Left lung (tissue), 4 donors: ENCODE measurements at regions not wholly inside any gene's neighbourhood (a gene's known extent, or its start where the extent isn't known, plus 50 kb on each side); places are given as distances from the start of the nearest gene placed in this dataset.

Experiments used
- ATAC-seq: fragments of 200-7000 bp; cut with Tn5 transposase; one replicate; pipeline ENCODE4 v1.9.1; 2020; ENCODE audit warnings: moderate library complexity
- DNase-seq, 4 donors: peaks; one replicate each; pipeline ENCODE4 v3.0.0-alpha.2; 2013 to 2020
- H3K27ac ChIP-seq, 2 donors: fragments of 200-600 bp; sonication (generic) in 1 of 2; one replicate each; pipeline versions ENCODE4 v1.5.0 to v1.8.0; 2020 to 2021
- H3K27me3 ChIP-seq, 2 donors: fragments of 200-600 bp; sonication (generic) in 1 of 2; one replicate each; pipeline versions ENCODE4 v1.5.0 to v1.8.0; 2020 to 2021
- H3K36me3 ChIP-seq, 2 donors: fragments of 200-600 bp; sonication (generic) in 1 of 2; one replicate each; pipeline versions ENCODE4 v1.5.0 to v1.8.0; 2020 to 2021
- H3K4me1 ChIP-seq, 2 donors: fragments of 200-600 bp; one replicate each; pipeline ENCODE4 v1.8.0; 2021
- H3K4me3 ChIP-seq, 2 donors: fragments of 200-600 bp; sonication (generic) in 1 of 2; one replicate each; pipeline versions ENCODE4 v1.5.0 to v1.8.0; 2020 to 2021; ENCODE audit warnings: mild to moderate bottlenecking in 1 of 2
- H3K9me3 ChIP-seq, 2 donors: fragments of 200-600 bp; sonication (generic) in 1 of 2; one replicate each; pipeline versions ENCODE4 v1.5.0 to v1.8.0; 2020 to 2021
- CTCF ChIP-seq, 2 donors: fragments of 200-600 bp; sonication (generic) in 1 of 2; IDR thresholded peaks; one replicate each; pipeline versions ENCODE4 v1.5.0 to v1.8.0; 2021; ENCODE audit warnings: antibody characterized with exemption in 2 of 2
- intact Hi-C, 2 donors: fragments of 100-400 bp; cut with DNase I; formaldehyde crosslinking; loops; one replicate each; pipeline versions ENCODE4 v1.11.2 to v1.14.2; 2022
- donor health status: DM: no; HTN: yes; CAD: no.
- donor health status: DM: no; HTN: no; CAD: no.

- intact Hi-C loops = no loop called here
- peaks cover 0 to 4% of the 10 kb centered on the region in 2 donors for H3K27me3 ChIP-seq
- no peaks in the 10 kb centered on the region for H3K9me3 ChIP-seq
- DNase-seq (no peak), ATAC-seq (no peak)
- H3K27ac ChIP-seq = no peak overlapping the region
- no peak for TF ChIP-seq CTCF (IDR thresholded peaks at IDR 0.05)
- H3K4me3 ChIP-seq = no peak overlapping the region
- H3K36me3 ChIP-seq = no peaks in the 10 kb centered on the region
- H3K4me1 ChIP-seq = peaks cover 0 to 4% of the 10 kb centered on the region in 2 donors
Measured at GRCh38 chr13:26483546-26483945, 73.9 kb upstream of the WASF3 start.

- Histone ChIP-seq H3K27me3 (peaks cover 0 to 6% of the 10 kb centered on the region in 2 donors), H3K4me1 (peaks cover 0 to 4% of the 10 kb centered on the region in 2 donors), H3K4me3 (no peak overlapping the region), H3K36me3 (no peaks in the 10 kb centered on the region), H3K9me3 (no peaks in the 10 kb centered on the region), H3K27ac (no peak overlapping the region)
- TF ChIP-seq CTCF (IDR thresholded peaks at IDR 0.05) = no peak
- ATAC-seq (no peak), DNase-seq (no peak)
- intact Hi-C loops = no loop called here
Measured at GRCh38 chr13:26484196-26484595, 73.3 kb upstream of the WASF3 start.

GRCh38 chr13:26485288-26485687 lies 72.2 kb upstream of the WASF3 start:
- ATAC-seq = no peak
- intact Hi-C loops = loop anchor here in 1 of 2 donors (5.0 kb wide), 1 partner anchor 212 kb away; no protein-coding TSS in a partner anchor
- peaks cover 0 to 6% of the 10 kb centered on the region in 2 donors for H3K27me3 ChIP-seq

GRCh38 chr13:26485786-26486185 lies 71.7 kb upstream of the WASF3 start:
- no peak for TF ChIP-seq CTCF (IDR thresholded peaks at IDR 0.05)
- peaks cover 0 to 6% of the 10 kb centered on the region in 2 donors for H3K27me3 ChIP-seq
- no peaks in the 10 kb centered on the region for H3K9me3 ChIP-seq
- intact Hi-C loops = loop anchor here in 1 of 2 donors (5.0 kb wide), 1 partner anchor 212 kb away; no protein-coding TSS in a partner anchor
- H3K27ac ChIP-seq = no peak overlapping the region
- DNase-seq = no peak
- H3K4me3 ChIP-seq = no peak overlapping the region
- peaks cover 0 to 4% of the 10 kb centered on the region in 2 donors for H3K4me1 ChIP-seq
- H3K36me3 ChIP-seq = no peaks in the 10 kb centered on the region
- ATAC-seq = no peak

More at GRCh38 chr13:26485288-26485687, 72.2 kb upstream of the WASF3 start:
- TF ChIP-seq CTCF (IDR thresholded peaks at IDR 0.05) = no peak
- Histone ChIP-seq H3K36me3 (no peaks in the 10 kb centered on the region), H3K9me3 (no peaks in the 10 kb centered on the region), H3K27ac (no peak overlapping the region), H3K4me3 (no peak overlapping the region), H3K4me1 (peaks cover 0 to 4% of the 10 kb centered on the region in 2 donors)
- no peak for DNase-seq

GRCh38 chr13:26486550-26486949 lies 70.9 kb upstream of the WASF3 start:
- no peak overlapping the region for H3K27ac ChIP-seq
- intact Hi-C loops = loop anchor here in 1 of 2 donors (5.0 kb wide), 1 partner anchor 211 kb away; no protein-coding TSS in a partner anchor

More at GRCh38 chr13:26486550-26486949, 70.9 kb upstream of the WASF3 start:
- no peak for TF ChIP-seq CTCF (IDR thresholded peaks at IDR 0.05)
- Histone ChIP-seq H3K9me3 (no peaks in the 10 kb centered on the region), H3K4me1 (peaks cover 0 to 4% of the 10 kb centered on the region in 2 donors), H3K4me3 (no peak overlapping the region), H3K27me3 (peaks cover 0 to 6% of the 10 kb centered on the region in 2 donors), H3K36me3 (no peaks in the 10 kb centered on the region)
- DNase-seq = no peak
- no peak for ATAC-seq
